ENCODE measurements at regions not wholly inside any gene's neighbourhood (a gene's known extent, or its start where the extent isn't known, plus 50 kb on each side); places are given as distances from the start of the nearest gene placed in this dataset.

- Histone ChIP-seq H3K36me3 (replicated peaks in 1 of 2; ENCODE audit: insufficient read depth in 1 of 2, low read depth in 2 of 2) (no peaks in the 10 kb centered on the region), H3K27me3 (no peaks in the 10 kb centered on the region), H3K27ac (no peak overlapping the region), H3K4me1 (no peaks in the 10 kb centered on the region), H3K9me3 (no peaks in the 10 kb centered on the region), H3K4me3 (no peak overlapping the region)
- intact Hi-C loops (cut with DNase I): no loop called here
- DNase-seq (peak in 2 of 4 donors; percentile 7), ATAC-seq (no peak)
- no peak for TF ChIP-seq POLR2A (IDR thresholded peaks at IDR 0.05)
- no peak for TF ChIP-seq CTCF (IDR thresholded peaks at IDR 0.05)
- WGBS, 2 donors: 25 to 78% methylated on average over 1 of the region's 1 CpG
These were observed 435.4 kb downstream of the TMEM135 start for GRCh38 chr11:87473174-87473573.

GRCh38 chr11:87466223-87466622 is 428.5 kb downstream of the TMEM135 start:
- TF ChIP-seq CTCF (IDR thresholded peaks at IDR 0.05) (no peak), POLR2A (IDR thresholded peaks at IDR 0.05) (no peak)
- no peak overlapping the region for H3K4me3 ChIP-seq
- WGBS, 2 donors: 33 to 41% methylated on average over 2 of the region's 2 CpGs
- no peaks in the 10 kb centered on the region for H3K9me3 ChIP-seq
- ATAC-seq (peak; percentile 38), DNase-seq (peak in 1 of 4 donors; percentile 27)
- H3K36me3 ChIP-seq (replicated peaks in 1 of 2; ENCODE audit: insufficient read depth in 1 of 2, low read depth in 2 of 2): no peaks in the 10 kb centered on the region
- intact Hi-C loops (cut with DNase I): no loop called here
- no peaks in the 10 kb centered on the region for H3K27me3 ChIP-seq
- H3K4me1 ChIP-seq: no peaks in the 10 kb centered on the region
- no peak overlapping the region for H3K27ac ChIP-seq

- H3K4me3 ChIP-seq: no peak overlapping the region
- WGBS, 2 donors: 39 to 52% methylated on average over 4 of the region's 4 CpGs
- no peaks in the 10 kb centered on the region for H3K27me3 ChIP-seq
- no peaks in the 10 kb centered on the region for H3K4me1 ChIP-seq
- no peak overlapping the region for H3K27ac ChIP-seq
- DNase-seq (no peak), ATAC-seq (no peak)
- H3K36me3 ChIP-seq (replicated peaks in 1 of 2; ENCODE audit: insufficient read depth in 1 of 2, low read depth in 2 of 2): no peaks in the 10 kb centered on the region
- intact Hi-C loops (cut with DNase I): no loop called here
- TF ChIP-seq CTCF (IDR thresholded peaks at IDR 0.05): no peak
- no peak for TF ChIP-seq POLR2A (IDR thresholded peaks at IDR 0.05)
- H3K9me3 ChIP-seq: no peaks in the 10 kb centered on the region
These were observed 428.0 kb downstream of the TMEM135 start for GRCh38 chr11:87465716-87466115.

DNA sequence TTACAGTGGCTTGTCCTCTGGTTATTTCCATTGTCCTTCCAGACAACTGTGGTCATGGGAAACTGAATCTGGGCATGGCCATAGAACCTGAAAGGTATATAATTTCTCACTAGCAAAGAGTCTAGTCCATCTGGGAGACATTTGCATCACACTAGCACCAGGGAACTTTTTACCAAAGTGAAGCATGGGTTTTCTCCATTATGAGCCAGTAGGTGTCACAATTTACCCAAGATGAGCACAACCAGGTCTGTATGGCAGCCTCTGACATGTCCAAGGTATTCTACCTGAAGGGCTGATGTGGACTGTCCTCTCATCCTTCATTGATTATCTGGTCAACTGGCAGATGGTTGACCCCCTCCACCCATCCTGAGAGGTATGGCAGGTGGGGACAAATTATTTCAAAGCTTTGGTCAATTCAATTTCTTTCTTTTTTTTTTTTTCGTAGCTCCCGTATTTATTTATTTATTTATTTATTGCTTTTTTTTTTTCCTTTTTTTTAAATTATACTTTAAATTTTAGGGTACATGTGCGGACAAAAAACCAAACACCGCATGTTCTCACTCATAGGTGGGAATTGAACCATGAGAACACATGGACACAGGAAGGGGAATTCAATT is 425.9 kb downstream of the TMEM135 start:
- Histone ChIP-seq H3K9me3 (no peaks in the 10 kb centered on the region), H3K27me3 (no peaks in the 10 kb centered on the region), H3K36me3 (replicated peaks in 1 of 2; ENCODE audit: insufficient read depth in 1 of 2, low read depth in 2 of 2) (no peaks in the 10 kb centered on the region), H3K27ac (no peak overlapping the region), H3K4me1 (no peaks in the 10 kb centered on the region), H3K4me3 (no peak overlapping the region)
- no peak for DNase-seq
- intact Hi-C loops (cut with DNase I): no loop called here
- no peak for ATAC-seq
- WGBS, 2 donors: 73 to 89% methylated on average over 4 of the region's 4 CpGs
- peak in 2 of 7 experiments; percentile 7 to 31 for TF ChIP-seq CTCF (IDR thresholded peaks at IDR 0.05)
- no peak for TF ChIP-seq POLR2A (IDR thresholded peaks at IDR 0.05)

DNA sequence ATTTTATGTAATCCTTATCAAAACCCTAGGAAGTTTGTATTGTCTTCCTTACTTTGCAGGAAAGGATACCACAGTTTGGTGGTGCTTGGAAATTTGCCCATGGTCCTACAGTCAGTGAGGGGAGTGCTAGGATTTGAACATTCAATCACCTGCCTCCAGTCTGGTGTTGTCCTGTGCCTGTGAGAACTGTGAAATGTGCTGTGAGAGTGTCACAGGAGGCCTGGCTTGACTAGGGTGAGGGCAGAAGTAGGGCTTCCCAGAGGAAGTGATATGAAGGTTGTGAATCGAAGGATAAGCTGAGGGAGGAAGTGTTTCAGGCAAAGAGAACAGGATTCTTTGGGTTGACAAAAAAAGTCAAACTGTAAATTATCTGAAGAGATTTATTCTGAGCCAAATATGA is 424.4 kb downstream of the TMEM135 start:
- Histone ChIP-seq H3K4me1 (no peaks in the 10 kb centered on the region), H3K27me3 (no peaks in the 10 kb centered on the region), H3K27ac (no peak overlapping the region), H3K36me3 (replicated peaks in 1 of 2; ENCODE audit: insufficient read depth in 1 of 2, low read depth in 2 of 2) (no peaks in the 10 kb centered on the region), H3K4me3 (no peak overlapping the region), H3K9me3 (no peaks in the 10 kb centered on the region)
- WGBS, 2 donors: 67 to 79% methylated on average over 1 of the region's 1 CpG
- intact Hi-C loops (cut with DNase I): no loop called here
- TF ChIP-seq POLR2A (IDR thresholded peaks at IDR 0.05): no peak
- no peak for TF ChIP-seq CTCF (IDR thresholded peaks at IDR 0.05)
- DNase-seq (no peak), ATAC-seq (no peak)
